Smooth muscle cell (in vitro differentiated cells): ENCODE measurements at regions not wholly inside any gene's neighbourhood (a gene's known extent, or its start where the extent isn't known, plus 50 kb on each side); places are given as distances from the start of the nearest gene placed in this dataset.

ENCODE experiments used
- DNase-seq: peaks from one replicate; lab custom pipeline; 2025; ENCODE audit not compliant: unreplicated experiment; lab: John Stamatoyannopoulos, UW
- H2AFZ ChIP-seq: fragments of 200-600 bp; sonication (generic); 2 replicates; pipeline ENCODE4 v1.6.0; 2016; ENCODE audit warnings: antibody characterized with exemption, low read depth, mild to moderate bottlenecking
- H3F3A ChIP-seq: fragments of 200-600 bp; sonication (generic); 2 replicates; pipeline ENCODE4 v1.6.0; 2017; ENCODE audit warnings: antibody characterized with exemption, low read depth
- H3K27ac ChIP-seq: fragments of 200-600 bp; sonication (generic); 2 replicates; pipeline ENCODE4 v1.5.1; 2016; ENCODE audit warnings: low read depth, mild to moderate bottlenecking
- H3K27me3 ChIP-seq: fragments of 200-600 bp; sonication (generic); 2 replicates; pipeline ENCODE4 v1.6.1; 2016; ENCODE audit warnings: low read depth, mild to moderate bottlenecking
- H3K36me3 ChIP-seq: fragments of 200-600 bp; sonication (generic); 2 replicates; pipeline ENCODE4 v1.5.1; 2016; ENCODE audit warnings: low read depth
- H3K4me1 ChIP-seq: fragments of 200-600 bp; sonication (generic); 2 replicates; pipeline ENCODE4 v1.5.1; 2016; ENCODE audit warnings: low read depth
- H3K4me2 ChIP-seq: fragments of 200-600 bp; sonication (generic); 2 replicates; pipeline ENCODE4 v1.6.0; 2016; ENCODE audit warnings: mild to moderate bottlenecking
- H3K4me3 ChIP-seq: fragments of 200-600 bp; sonication (generic); 2 replicates; pipeline ENCODE4 v1.5.1; 2016; ENCODE audit warnings: mild to moderate bottlenecking
- H3K79me2 ChIP-seq: fragments of 200-600 bp; sonication (generic); 2 replicates; pipeline ENCODE4 v1.6.0; 2016; ENCODE audit warnings: low read depth, mild to moderate bottlenecking
- H3K9ac ChIP-seq: fragments of 200-600 bp; sonication (generic); 2 replicates; pipeline ENCODE4 v1.6.0; 2016; ENCODE audit warnings: low read depth
- H3K9me3 ChIP-seq: fragments of 200-600 bp; sonication (generic); replicated peaks from 2 replicates; pipeline ENCODE4 v1.5.1; 2016; ENCODE audit warnings: low read depth
- H4K20me1 ChIP-seq: fragments of 200-600 bp; sonication (generic); 2 replicates; pipeline ENCODE4 v1.6.0; 2016; ENCODE audit warnings: low read depth
- WGBS: methylation state at CpG from one replicate; pipeline ENCODE4 v1.1.7; 2016; ENCODE audit warnings: low lambda C conversion rate; 5-methylcytosine and 5-hydroxymethylcytosine counted together
- TF ChIP-seq, protein P1 (sequence below): fragments of 200-600 bp; sonication (generic); IDR thresholded peaks from 2 replicates; pipeline ENCODE4 v1.5.1; 2017; ENCODE audit warnings: borderline replicate concordance, mild to moderate bottlenecking, antibody characterized with exemption; ENCODE audit not compliant: insufficient read depth, poor library complexity, severe bottlenecking

DNA sequence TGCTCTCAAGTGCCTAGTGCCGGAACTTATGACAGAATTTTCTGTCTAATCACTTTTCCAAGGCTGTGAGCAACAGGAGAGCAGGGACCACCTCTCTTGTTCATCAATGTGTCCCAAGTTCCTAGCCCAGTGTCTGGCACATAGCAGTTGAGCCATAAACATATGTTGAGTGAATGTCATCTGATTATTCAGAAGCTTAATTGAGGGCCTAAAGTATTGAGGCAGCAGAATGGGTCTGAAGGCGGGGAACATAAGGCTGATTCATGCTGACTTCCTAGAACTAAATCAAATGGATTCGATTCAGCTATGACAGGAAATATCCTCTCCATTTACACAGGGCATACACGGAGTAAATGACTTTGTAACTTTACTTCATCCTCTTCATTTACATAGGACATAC, 438.0 kb upstream of the ZFHX3 start:
- no peak overlapping the region for H3K4me2 ChIP-seq
- no peaks in the 10 kb centered on the region for H4K20me1 ChIP-seq
- H3K9ac ChIP-seq: no peak overlapping the region
- H3K9me3 ChIP-seq: no peaks in the 10 kb centered on the region
- no peak overlapping the region for H2AFZ ChIP-seq
- H3K79me2 ChIP-seq: no peaks in the 10 kb centered on the region
- no peak for DNase-seq
- H3K4me3 ChIP-seq: no peak overlapping the region
- peaks cover 69% of the 10 kb centered on the region for H3K27me3 ChIP-seq
- H3F3A ChIP-seq: no peaks in the 10 kb centered on the region
- TF ChIP-seq, protein P1, sequence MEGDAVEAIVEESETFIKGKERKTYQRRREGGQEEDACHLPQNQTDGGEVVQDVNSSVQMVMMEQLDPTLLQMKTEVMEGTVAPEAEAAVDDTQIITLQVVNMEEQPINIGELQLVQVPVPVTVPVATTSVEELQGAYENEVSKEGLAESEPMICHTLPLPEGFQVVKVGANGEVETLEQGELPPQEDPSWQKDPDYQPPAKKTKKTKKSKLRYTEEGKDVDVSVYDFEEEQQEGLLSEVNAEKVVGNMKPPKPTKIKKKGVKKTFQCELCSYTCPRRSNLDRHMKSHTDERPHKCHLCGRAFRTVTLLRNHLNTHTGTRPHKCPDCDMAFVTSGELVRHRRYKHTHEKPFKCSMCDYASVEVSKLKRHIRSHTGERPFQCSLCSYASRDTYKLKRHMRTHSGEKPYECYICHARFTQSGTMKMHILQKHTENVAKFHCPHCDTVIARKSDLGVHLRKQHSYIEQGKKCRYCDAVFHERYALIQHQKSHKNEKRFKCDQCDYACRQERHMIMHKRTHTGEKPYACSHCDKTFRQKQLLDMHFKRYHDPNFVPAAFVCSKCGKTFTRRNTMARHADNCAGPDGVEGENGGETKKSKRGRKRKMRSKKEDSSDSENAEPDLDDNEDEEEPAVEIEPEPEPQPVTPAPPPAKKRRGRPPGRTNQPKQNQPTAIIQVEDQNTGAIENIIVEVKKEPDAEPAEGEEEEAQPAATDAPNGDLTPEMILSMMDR: no peak
- no peak overlapping the region for H3K27ac ChIP-seq
- no peaks in the 10 kb centered on the region for H3K36me3 ChIP-seq
- WGBS: 85% methylated on average over 4 of the region's 4 CpGs
- peaks cover 8% of the 10 kb centered on the region for H3K4me1 ChIP-seq

DNA sequence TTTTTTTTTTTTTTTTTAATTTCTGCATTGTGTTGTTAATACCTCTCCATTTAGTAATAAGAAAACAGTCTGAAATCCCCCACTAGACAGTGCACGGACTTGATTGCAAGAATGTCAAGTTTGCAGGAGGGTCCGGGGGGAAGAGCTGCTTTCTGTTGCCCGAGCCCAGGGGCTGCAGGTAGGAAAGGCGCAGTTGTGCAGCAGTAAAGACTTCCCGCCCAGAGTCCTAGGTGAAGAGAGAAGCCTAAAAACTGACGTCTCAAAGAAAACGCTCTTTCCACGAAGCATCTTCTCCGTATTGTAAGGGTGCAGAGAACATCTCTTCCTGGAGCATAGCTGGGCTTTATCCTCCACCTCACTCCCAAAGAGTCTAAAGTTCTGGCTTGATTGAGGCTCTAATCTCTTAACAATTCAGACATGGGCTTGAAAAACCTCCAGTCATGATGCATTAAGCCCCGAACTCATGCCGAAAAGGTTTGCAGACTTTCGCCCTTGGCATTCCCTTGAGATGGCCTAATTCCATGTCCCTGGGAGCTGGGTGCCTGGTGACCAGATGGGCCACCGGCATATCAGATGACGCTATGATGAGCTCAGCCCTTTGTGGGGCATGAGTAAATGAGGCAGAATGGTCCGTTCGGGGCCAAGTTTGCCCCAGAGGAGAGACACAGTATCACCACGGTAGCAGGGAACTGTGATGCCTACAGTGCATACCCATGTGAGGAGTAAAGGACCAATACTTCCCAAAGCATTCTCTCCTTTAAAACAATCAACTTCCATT, 436.2 kb upstream of the ZFHX3 start:
- peak overlapping the region; percentile 66 for H3K4me2 ChIP-seq
- peaks cover 8% of the 10 kb centered on the region for H3K4me1 ChIP-seq
- no peak overlapping the region for H3K4me3 ChIP-seq
- H3K27me3 ChIP-seq: peaks cover 78% of the 10 kb centered on the region
- no peak for DNase-seq
- WGBS: 76% methylated on average over 17 of the region's 17 CpGs
- H3K9me3 ChIP-seq: no peaks in the 10 kb centered on the region
- no peak overlapping the region for H3K27ac ChIP-seq
- H3K79me2 ChIP-seq: no peaks in the 10 kb centered on the region
- no peak overlapping the region for H2AFZ ChIP-seq
- H3K36me3 ChIP-seq: no peaks in the 10 kb centered on the region
- H3F3A ChIP-seq: no peaks in the 10 kb centered on the region
- no peak overlapping the region for H3K9ac ChIP-seq
- TF ChIP-seq, protein P1: no peak
- H4K20me1 ChIP-seq: no peaks in the 10 kb centered on the region

GRCh38 chr16:73483076-73483791, 435.3 kb upstream of the ZFHX3 start:
- 32% methylated on average over 30 of the region's 30 CpGs for WGBS
- peak overlapping the region; percentile 69 for H2AFZ ChIP-seq
- no peaks in the 10 kb centered on the region for H3K79me2 ChIP-seq
- H3K27ac ChIP-seq: no peak overlapping the region
- no peaks in the 10 kb centered on the region for H3F3A ChIP-seq
- H3K4me2 ChIP-seq: peak overlapping the region; percentile 66
- H3K4me3 ChIP-seq: peak overlapping the region; percentile 28
- TF ChIP-seq, protein P1: no peak
- no peak for DNase-seq
- no peaks in the 10 kb centered on the region for H3K9me3 ChIP-seq
- H3K9ac ChIP-seq: no peak overlapping the region
- peaks cover 76% of the 10 kb centered on the region for H3K27me3 ChIP-seq
- no peaks in the 10 kb centered on the region for H3K36me3 ChIP-seq
- H3K4me1 ChIP-seq: peaks cover 8% of the 10 kb centered on the region
- H4K20me1 ChIP-seq: no peaks in the 10 kb centered on the region
